A172 (cell line): ENCODE measurements at regions not wholly inside any gene's neighbourhood (a gene's known extent, or its start where the extent isn't known, plus 50 kb on each side); places are given as distances from the start of the nearest gene placed in this dataset.

Source experiments
- DNase-seq: peaks from one replicate; pipeline ENCODE4 v3.0.0-alpha.2; 2015; ENCODE audit warnings: low spot score

- DNase-seq = peak; percentile 1
Measured at GRCh38 chr9:12133416-12133815, 559.8 kb upstream of the TYRP1 start.

- DNase-seq = no peak
Measured at GRCh38 chr9:12141422-12141821, 551.8 kb upstream of the TYRP1 start.

- no peak for DNase-seq
Measured at GRCh38 chr9:12155401-12156134, 537.6 kb upstream of the TYRP1 start.

- DNase-seq = no peak
Measured at GRCh38 chr9:12162181-12162815, 530.9 kb upstream of the TYRP1 start.

- no peak for DNase-seq
Measured at GRCh38 chr9:12163723-12164458, 529.3 kb upstream of the TYRP1 start.

GRCh38 chr9:12166518-12166917, 526.7 kb upstream of the TYRP1 start:
- no peak for DNase-seq

- no peak for DNase-seq
Measured at GRCh38 chr9:12170456-12170855, 522.7 kb upstream of the TYRP1 start.

- no peak for DNase-seq
Measured at GRCh38 chr9:12178634-12179033, 514.6 kb upstream of the TYRP1 start.

GRCh38 chr9:12182806-12183205, 510.4 kb upstream of the TYRP1 start:
- DNase-seq = no peak

GRCh38 chr9:12183321-12183720, 509.9 kb upstream of the TYRP1 start:
- no peak for DNase-seq

GRCh38 chr9:12185856-12186255, 507.3 kb upstream of the TYRP1 start:
- DNase-seq = peak; percentile 0

GRCh38 chr9:12191630-12192029, 501.6 kb upstream of the TYRP1 start:
- no peak for DNase-seq

- DNase-seq = no peak
Measured at GRCh38 chr9:12194731-12195130, 498.5 kb upstream of the TYRP1 start.

- no peak for DNase-seq
Measured at GRCh38 chr9:12195456-12195855, 497.7 kb upstream of the TYRP1 start.

- DNase-seq = no peak
Measured at GRCh38 chr9:12204512-12204911, 488.7 kb upstream of the TYRP1 start.

- DNase-seq = no peak
Measured at GRCh38 chr9:12212860-12213259, 480.3 kb upstream of the TYRP1 start.

GRCh38 chr9:12221470-12221869, 471.7 kb upstream of the TYRP1 start:
- no peak for DNase-seq

GRCh38 chr9:12224449-12224848, 468.7 kb upstream of the TYRP1 start:
- no peak for DNase-seq

- no peak for DNase-seq
Measured at GRCh38 chr9:12230708-12231107, 462.5 kb upstream of the TYRP1 start.

- no peak for DNase-seq
Measured at GRCh38 chr9:12231832-12232231, 461.4 kb upstream of the TYRP1 start.

- DNase-seq = no peak
Measured at GRCh38 chr9:12232836-12233235, 460.3 kb upstream of the TYRP1 start.

GRCh38 chr9:12253941-12254340, 439.2 kb upstream of the TYRP1 start:
- no peak for DNase-seq

- DNase-seq = no peak
Measured at GRCh38 chr9:12266758-12267157, 426.4 kb upstream of the TYRP1 start.
